A172 (cell line): ENCODE measurements at regions not wholly inside any gene's neighbourhood (a gene's known extent, or its start where the extent isn't known, plus 50 kb on each side); places are given as distances from the start of the nearest gene placed in this dataset.

Experiments used
- DNase-seq: peaks from one replicate; pipeline ENCODE4 v3.0.0-alpha.2; 2015; ENCODE audit warnings: low spot score

DNA sequence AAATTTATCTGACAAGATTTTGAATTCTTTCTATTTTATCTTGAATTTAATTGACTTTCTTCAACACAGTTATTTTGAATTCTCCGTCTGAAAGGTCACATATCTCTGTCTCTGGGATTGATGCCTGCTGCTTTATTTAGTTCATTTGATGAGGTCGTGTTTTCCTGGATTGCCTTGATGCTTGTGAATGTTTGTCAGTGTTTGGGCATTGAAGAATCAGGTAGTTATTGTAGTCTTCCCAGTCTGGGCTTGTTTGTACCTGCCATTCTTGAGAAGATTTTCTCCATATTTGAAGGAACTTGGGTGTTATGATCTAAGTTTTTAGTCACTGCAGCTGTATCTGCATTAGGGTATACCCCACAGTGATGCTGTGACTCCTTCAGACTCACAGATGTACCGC, 315.8 kb upstream of the DDHD1 start:
- DNase-seq, result no peak

DNA sequence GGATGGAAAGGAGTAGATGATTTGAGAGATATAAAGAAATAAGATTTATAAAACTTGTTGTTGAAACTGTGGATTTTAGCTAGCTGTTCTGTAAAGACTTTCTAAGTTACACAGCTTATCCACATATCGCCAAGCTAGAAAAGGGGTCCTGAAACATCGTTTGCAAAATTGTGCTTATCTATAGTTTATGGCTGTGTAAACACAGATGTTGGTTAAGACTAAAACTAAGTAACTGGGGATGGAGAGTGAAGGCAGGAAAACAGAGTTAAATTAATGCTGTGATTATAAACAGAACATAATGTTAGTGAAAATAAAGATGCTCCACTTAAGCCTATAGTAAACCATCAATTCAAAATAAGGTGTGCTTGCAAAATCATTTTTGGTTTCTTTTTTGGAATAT, 311.3 kb upstream of the DDHD1 start:
- no peak for DNase-seq

GRCh38 chr14:53462931-53463778, 310.0 kb upstream of the DDHD1 start:
- DNase-seq, result no peak

GRCh38 chr14:53461858-53462257, 308.7 kb upstream of the DDHD1 start:
- no peak for DNase-seq

DNA sequence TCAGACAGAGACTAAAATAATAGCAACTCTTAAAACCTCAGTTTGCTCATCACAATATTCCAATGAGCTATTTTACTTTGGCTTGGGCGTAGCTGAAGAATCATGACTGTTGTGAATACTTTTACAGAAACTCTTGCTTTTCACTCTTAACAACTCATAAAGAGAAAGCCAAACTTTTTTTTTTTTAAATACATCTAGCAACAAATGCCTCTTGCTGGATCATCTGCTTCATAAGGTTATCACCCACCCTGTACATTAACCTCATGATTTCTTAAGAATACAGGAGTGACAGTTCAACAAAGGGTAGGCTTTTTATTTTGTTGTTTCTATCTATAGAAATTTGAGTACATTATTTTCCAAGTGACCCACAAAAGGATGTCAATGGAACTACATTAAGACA, 307.4 kb upstream of the DDHD1 start:
- DNase-seq, result no peak

DNA sequence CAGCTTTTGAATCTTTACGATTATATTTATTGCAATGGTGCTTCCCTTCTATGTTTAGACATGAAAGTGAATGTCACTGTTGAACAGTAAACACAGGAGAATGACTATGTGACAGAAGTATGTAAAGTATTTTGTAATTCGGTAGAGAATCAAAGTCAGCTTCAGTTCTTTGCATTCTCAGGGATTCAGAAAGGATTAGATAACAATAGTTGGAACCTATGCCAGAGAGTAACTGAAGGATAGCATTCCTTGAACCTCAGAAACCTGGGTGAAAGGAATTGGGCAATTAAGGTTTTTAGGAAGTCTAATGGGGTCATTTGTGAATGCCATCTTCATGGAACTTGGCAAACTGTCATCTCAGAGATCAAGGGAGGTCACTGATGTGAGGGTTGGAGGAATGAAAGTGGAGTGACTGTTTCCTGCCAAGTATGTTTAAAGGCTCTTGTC, 305.3 kb upstream of the DDHD1 start:
- DNase-seq, result peak; percentile 82

DNA sequence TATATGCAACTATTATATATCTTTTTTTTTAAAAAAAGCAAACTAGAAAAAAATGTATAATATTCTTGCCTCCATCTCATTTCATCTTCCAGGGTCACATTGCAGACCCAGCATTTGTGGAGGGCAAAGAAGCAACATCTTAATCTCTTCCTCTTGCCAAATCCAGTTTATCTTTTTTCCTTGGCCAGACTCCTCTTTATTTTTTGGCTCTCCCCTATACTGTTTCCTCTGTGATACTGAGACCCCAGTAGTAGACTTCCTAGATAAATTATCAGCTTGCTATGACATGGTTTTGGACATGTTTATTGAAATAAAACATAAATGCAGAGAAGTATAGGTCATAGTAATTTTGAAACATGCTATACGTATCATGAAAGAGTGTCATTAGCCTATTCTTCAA, 303.8 kb upstream of the DDHD1 start:
- DNase-seq, result no peak

DNA sequence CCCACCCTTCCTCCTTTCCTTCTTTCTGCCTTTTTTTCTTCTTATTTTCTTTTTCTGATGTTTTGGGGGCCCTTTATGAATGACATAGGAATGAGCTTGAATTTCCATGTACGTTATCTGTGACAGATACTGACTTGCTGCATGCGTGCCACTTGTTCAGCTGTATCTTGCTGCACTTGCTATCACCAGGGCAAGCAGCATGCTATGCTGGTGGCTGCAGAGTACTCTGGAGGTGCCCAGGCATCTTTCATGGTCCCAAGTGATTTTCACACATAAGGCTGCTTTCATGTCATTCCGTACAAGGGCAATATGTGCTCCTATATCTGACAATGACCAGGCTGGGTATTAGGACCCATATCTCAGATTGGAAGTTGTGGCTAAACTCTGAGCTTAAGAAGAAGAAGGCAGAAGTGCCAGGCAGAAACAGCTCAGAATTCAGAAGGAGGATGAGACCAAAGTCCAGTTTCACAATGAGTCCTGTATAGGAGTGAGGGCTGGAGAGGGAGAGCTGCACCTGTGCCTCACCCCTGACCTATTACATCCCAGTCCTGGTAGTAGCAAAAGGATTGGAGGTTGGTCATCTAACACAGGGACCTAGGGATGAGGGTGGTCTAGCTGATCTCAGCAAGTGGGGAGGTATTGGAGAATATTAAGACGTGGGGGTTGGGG, 299.0 kb upstream of the DDHD1 start:
- DNase-seq, result no peak

GRCh38 chr14:53450871-53451270, 297.7 kb upstream of the DDHD1 start:
- no peak for DNase-seq

- DNase-seq, result no peak
Observed at GRCh38 chr14:53448682-53449081, 295.6 kb upstream of the DDHD1 start.

DNA sequence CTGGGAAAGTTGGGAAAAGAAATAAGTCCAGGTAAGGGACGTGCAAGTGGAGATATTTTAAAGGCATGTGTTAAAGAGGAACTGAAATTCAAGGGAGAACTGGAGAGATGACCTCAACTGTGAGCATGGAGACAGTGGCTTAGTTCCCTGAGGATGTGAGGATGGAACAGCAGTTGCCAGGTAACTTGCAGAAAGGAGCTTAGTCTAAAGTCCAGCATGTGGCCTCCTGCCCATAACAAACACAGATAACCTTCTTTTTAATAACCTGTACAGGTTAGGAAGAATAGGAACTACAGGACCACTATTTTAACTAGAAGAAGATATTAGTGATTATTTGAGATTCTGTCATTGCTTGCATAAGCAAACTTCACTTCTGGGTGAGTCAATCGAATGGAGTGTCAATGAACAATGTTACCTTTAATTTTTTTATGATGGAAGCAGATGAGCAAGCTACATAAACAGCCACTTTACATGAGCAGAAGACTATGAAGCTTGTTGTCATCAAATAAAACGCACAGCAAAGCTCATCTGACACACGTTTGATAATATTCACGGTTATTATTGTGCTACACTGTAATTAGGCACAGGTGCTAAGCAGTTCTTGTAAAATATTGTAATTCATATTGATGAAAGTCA, 291.7 kb upstream of the DDHD1 start:
- DNase-seq, result no peak

DNA sequence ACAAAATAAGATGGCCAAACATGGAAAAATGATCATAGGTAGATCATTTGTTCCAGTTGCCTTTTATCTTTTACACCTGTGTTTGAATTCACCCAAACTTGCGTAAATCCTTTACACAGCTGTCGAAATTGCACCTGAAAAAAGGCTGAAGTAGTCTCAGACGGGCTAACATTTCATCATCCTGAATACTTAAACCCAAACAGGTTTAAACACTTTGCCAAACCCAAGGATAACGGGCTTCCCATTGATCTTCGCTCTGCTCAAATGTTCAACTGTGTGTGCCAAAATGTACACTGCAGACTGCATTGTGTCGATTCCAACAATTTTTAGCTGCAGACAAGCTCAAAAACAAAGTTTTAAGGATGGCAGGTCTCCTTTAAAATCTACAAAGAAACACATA, 288.7 kb upstream of the DDHD1 start:
- DNase-seq, result no peak

GRCh38 chr14:53437858-53438257, 284.7 kb upstream of the DDHD1 start:
- DNase-seq, result no peak

GRCh38 chr14:53432378-53432802, 279.3 kb upstream of the DDHD1 start:
- DNase-seq, result peak; percentile 27

GRCh38 chr14:53430870-53431269, 277.7 kb upstream of the DDHD1 start:
- peak; percentile 4 for DNase-seq

DNA sequence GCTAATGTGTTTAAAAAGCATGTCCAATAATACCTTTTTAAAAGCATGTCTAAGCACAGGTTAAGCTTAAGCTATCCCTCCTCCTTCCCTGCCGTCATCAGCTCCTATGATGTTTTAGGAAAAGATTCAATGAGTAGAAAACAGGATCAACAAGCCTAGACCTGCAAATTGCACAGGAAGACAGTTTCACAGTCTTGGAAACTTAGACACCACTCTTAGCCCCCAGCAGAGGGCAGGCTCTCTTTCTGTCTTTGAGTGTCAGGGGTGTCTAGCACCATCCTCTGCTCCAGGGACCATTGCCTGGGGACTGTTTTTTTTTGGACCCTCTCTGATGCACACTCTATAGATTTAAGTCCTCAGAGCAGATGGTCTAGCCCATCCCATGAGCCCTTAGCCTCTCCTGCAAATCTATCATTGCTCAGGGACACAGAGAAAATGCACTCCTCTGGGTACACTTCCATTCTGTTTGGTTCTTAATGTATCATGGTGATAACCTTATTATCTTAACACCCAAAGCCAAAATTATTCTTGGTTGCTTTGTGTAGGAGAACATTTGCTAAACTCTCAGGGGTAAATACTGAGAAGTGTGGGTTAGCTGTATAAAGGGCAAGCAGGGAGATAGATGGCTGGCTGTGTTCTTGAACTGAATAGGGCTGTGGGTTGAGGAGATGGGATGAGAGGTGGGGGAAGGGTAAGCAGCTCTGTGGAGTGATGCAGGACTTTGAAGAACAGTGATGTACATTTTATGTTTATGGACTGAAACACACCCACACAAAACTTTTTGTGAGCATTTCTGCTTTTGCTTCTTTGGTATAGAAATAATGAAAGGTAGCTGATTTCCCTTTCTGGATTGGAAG, 259.9 kb upstream of the DDHD1 start:
- no peak for DNase-seq

GRCh38 chr14:53411125-53411524, 258.0 kb upstream of the DDHD1 start:
- peak; percentile 35 for DNase-seq

DNA sequence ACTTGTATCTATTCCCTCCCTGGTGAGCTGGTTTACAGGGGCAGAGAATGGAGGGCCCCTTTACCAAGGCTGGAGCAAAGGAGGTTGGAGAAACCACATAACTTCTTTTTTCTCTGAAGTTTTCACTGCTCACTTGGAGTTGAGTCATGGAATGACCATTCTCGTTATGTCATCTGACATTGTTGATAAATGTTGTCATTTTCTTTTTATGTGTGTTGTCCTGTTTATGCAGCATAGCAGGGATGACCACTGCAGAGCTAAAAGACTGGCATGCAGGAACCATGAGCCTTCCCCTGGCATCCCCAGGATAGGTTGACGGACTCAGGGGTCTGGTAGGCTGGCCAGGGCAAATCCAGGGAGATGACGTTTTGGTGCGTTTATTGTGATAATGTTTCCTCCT, 256.8 kb upstream of the DDHD1 start:
- DNase-seq, result peak; percentile 60

- DNase-seq, result no peak
Observed at GRCh38 chr14:53409289-53409688, 256.2 kb upstream of the DDHD1 start.

GRCh38 chr14:53408175-53408879, 255.2 kb upstream of the DDHD1 start:
- no peak for DNase-seq

DNA sequence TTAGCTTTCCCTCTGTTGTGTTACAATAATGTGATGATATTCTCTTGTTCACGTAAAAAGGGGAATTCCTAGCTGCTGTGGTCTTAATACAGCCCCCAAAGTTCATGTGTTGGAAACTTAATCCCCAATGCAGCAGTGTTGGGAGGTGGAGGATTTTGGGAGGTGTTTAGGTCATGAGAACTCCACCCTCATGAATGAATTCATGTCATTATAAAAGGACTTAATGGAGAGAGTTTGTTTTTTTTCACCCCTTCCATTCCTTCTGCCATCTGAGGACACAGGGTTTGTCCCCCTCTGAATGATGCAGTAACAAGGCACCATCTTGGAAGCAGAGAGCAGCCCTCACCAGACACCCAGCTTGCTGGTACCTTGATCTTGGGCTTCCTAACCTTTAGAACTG, 253.4 kb upstream of the DDHD1 start:
- no peak for DNase-seq
